DMS153 treated with DMSO at 0.1 percent for 48 hours (cell line): ENCODE measurements at regions not wholly inside any gene's neighbourhood (a gene's known extent, or its start where the extent isn't known, plus 50 kb on each side); places are given as distances from the start of the nearest gene placed in this dataset.

Source experiments
- DNase-seq: peaks from one replicate; lab custom pipeline; 2025; ENCODE audit not compliant: unreplicated experiment; lab: John Stamatoyannopoulos, UW

DNA sequence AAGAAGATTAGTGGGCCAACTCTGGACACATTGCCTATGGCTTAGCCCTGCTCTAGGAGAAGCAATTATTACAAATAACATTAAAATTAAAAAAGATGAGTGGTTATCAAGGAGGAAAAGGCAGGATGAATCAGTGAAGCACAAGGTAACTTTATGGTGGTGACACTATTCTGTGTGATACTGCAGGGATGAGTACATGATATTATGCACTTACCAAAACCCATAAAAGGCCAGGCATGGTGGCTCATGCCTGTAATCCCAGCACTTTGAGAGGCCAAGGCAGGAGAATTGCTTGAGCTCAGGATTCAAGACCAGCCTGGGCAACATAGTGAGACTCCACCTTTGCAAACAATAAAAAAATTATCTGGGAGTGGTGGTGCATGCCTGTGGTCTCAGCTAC, 344.3 kb upstream of the CDIN1 start:
- no peak for DNase-seq

DNA sequence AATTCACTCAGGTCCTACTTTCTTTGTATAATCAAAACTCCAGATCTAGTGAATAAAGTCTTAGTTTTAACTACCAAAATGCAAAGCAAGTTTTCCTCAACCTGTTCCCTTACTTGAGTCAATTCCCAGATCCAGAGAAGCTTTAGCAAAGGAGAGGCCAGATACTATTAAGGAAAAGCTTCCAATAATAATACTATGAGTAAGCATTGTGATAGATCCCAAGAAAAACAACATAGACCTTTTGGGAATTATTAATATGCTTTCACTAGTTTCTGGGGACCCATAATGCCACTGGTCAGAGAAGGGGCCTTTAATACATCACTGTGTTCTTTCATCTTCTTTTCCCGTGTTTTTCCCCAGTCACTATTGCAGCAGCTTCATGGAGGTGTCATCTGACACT, 339.9 kb upstream of the CDIN1 start:
- DNase-seq, result no peak

GRCh38 chr15:36251450-36251849, 328.0 kb upstream of the CDIN1 start:
- no peak for DNase-seq

DNA sequence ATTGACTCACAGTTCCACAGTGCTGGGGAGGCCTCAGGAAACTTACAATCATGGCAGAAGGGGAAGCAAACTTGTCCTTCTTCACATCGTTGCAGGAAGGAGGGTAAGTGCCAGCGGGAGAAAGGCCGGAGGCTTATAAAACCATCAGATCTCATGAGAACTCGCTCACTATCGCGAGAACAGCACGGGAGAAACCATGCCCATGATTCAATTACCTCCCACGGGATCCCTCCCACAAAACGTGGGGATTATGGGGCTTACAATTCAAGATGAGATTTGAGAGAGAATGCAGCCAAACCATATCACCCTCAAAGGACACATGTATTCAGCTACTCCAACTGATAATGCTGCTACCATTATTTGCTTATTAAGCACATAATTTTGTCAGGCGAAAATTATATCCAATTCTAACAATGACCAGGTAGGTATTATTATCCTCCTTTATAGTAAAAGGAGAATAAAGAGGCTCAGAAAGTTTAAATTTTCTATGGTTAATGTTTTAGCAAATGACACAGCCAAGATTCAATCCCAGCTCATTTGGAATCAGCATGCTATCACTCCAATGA, 327.2 kb upstream of the CDIN1 start:
- DNase-seq, result no peak

DNA sequence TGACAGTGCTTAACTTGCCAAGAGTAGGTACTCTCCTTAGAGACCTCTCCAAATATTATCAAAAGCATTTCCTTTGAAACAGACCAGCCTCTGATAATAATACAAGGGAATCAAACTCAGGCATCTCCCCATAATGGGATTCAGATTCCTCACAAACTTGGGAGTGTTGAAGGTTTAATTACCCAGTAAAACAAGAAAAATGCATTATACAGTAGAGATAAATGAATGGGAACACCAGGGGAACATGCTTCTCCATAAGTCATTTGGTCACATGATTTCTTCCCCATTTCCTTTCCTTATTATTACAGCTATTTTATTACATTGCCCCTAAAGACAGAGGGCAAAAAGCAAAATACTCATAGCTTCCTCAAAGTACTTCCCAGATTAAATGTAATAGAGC, 325.0 kb upstream of the CDIN1 start:
- no peak for DNase-seq

DNA sequence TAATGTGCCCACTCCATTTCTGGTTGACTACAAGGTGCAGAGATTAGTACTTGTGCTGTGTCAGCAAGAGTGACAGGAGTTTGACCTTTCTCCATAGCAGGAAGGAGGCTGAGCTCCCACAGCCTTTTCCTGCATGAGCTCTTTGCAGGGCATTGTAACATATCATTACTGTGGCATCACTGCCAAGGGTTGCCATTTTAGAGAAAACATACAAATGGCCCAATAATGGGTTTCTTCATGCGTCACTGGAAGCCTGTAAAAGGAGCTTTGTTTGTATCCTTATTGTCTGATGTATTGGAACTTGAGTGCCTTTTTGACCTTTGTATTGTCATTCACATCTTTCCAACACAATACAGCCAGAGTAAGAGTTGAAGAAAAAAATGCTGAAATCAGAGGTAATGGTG, 323.0 kb upstream of the CDIN1 start:
- DNase-seq, result no peak

- DNase-seq, result no peak
These were observed 315.8 kb upstream of the CDIN1 start for GRCh38 chr15:36263666-36264065.

- DNase-seq, result no peak
These were observed 314.0 kb upstream of the CDIN1 start for GRCh38 chr15:36265422-36265821.

DNA sequence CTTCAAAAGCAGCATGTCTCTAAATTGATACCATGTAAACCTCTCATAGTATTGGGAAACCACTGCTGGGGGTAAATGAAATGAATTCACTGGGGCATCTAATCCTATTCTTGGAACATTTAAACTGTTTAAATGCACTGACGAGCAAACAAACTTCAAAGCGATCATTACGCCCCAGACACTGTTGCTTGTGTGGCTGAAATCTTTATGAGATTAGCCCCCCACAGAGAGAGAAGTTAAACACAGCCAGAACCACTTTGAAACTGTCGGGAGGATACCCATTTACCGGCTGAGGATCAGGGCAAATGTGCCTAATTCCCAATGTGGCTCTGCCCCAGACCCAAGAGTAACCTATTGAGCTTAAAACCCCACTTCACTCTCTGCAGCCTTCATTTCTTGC, 308.4 kb upstream of the CDIN1 start:
- DNase-seq, result no peak

GRCh38 chr15:36275656-36276055, 303.8 kb upstream of the CDIN1 start:
- DNase-seq, result no peak

DNA sequence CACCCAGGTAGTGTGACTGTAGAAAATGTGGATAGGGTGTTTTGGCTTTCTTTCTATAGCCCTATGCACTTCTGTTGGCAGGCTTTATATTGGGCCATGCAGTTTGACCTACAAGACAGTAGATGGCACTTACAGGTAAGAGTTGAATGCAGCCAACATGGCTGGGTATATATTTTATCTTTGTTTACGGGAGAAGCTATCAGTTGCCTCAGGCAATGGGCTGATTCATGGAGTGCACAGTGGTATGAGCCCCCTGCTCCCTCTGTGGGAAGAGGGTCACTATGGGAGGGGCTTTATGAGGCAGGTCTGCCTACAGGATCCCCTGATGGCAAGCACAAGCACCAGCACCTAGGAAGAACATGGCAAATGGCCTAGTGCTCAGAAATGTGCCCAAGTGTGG, 301.2 kb upstream of the CDIN1 start:
- no peak for DNase-seq

DNA sequence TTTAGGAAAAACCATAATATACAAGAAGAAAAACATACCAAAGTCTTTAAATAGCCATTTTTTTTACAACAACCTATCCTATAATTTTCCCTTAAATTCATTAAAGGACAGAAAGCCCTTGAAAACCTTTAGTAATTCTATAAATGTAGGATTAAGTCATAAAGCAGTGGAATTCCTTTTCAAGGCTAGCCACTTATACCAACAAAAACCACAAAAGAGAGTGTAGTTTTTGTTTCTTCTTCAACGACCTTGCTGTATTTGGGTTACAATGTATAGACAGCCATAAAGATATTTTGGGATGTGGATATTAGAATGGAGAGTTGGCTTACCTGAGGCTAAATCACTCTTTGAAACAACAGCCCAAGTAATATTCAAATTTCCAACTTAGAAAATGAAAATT, 296.6 kb upstream of the CDIN1 start:
- no peak for DNase-seq

DNA sequence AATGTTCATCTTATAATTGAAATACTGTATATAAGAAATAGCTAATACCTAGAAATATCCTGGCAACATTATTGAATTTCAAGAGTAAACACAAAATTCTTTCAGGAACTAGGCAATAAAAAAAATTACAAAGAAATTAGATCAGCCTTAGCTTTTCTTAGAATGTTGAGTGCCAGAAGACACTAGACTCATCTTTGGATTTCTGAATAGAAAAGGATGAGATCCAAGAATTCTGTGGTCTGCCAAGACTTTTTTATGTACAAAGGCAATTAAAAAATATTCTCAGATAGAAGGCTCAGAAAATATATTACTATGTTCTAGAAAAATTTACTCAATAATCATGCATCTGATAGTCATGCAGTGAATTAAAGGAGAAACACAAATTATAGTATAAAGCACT, 294.5 kb upstream of the CDIN1 start:
- no peak for DNase-seq

- DNase-seq, result no peak
These were observed 287.9 kb upstream of the CDIN1 start for GRCh38 chr15:36291501-36291900.

DNA sequence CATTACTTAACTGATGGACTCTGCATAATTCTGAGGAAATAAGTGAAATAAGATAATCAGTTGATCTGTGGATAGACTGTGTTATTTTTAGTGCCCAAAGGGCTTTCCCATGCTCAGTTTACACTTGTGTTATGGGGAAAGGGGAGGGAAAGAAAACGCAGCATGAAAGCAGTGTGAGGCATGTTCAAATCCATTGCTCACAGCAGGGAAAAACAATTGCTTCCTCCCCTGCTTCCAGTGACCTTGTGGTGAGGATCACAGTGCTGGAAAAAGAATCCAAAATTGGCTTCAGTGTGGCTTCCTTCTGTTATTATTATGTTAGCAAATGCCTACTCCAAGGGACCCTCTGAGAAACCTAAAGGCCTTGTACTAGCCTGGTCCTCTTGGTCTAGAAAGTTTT, 285.1 kb upstream of the CDIN1 start:
- no peak for DNase-seq

DNA sequence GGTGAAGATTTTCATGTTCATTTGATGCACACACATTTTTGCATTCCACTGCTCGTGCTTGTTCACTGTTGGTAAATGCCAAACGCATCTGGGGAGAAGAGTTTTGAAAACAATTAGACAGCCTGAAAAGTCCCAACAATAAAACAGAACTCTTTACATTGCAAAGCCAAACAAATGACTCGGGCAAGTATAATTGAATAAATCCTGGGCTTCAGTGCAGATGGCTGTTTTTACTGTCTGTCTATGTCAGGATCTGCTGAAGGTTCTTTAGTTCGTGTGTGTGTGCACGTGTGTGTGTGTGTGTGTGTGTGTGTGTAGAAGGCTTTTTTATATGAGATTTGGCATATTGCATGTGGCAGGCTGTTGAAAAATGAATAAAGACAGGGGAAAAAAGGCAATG, 277.5 kb upstream of the CDIN1 start:
- DNase-seq, result no peak

DNA sequence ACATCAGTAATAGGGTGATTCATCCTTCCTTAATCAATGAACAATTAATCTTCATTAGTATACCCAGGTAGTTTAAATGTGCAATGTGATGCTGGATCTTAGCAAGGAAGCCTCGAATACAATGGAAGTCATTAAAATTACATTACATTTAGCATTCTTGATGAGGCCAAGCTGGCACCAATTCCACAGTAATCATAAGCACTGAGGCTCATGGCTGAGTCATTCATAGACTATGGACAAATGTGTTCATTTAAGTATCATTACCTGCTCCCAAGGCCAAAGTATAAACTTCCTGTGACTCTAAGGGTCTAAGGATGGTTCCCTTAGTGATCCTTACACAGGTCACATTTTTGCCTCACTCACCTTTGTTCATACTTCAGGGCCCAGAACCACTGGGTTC, 266.4 kb upstream of the CDIN1 start:
- DNase-seq, result no peak

DNA sequence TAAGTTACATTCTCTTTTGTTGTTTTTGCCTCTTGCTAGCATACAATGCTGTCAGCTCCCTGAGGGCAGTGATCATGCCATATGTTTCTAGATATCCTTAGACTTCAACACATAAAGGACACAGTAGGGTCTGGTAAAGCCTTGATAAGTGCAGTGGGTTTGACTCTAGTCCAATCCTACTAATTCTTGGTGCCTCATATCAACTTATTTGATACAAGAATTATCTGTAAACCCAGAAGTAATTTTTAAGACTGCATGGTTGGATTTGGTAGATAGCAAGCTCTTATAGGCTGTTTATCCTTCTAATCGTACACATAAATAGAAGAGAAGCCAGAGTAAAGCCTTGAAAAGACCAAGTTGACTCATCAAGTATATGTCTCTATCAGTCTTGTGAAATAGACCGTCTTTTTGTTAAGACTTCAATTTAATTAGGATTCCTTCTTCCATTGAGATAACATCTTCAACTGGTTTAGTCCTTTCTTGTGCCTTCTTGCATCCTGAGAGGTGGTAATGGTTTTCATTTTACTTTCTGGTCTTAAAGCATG, 265.6 kb upstream of the CDIN1 start:
- no peak for DNase-seq

DNA sequence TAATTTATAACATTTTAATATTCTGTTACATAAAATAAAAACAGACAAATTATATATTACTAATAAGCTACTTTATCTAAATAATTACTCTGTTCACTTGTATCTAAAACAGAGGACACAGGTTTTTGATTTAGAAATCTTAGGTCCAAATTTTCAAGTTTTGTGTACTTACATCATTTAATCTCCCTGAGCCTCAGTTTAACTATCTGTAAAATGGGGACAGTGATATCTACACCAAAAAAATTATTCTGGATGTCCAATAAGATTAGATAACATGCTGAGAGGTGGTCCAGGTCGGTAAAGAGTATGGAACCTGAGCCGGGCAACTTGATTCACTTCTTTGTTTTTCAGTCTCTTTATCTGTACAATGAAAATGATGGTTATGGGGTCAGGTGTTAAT, 263.8 kb upstream of the CDIN1 start:
- DNase-seq, result no peak

- DNase-seq, result no peak
These were observed 255.8 kb upstream of the CDIN1 start for GRCh38 chr15:36323615-36324014.

DNA sequence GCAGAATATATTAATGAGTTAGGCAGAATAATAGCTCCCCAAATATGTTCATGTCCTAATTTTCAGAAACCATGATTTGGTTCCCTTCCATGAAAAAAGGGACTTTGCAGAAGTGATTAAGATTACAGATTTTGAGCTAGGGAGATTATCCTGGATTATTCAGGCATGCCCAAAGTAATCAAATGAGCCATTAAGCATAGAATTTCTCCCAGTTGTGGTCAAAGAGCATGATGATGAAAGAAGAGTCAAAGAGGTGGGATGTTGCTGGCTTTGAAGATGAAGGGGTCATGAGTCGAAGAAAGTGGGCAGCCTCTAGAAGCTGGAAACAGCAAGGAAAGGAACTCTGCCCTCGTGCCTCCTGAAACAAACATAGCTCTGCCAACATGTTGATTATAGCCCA, 254.2 kb upstream of the CDIN1 start:
- DNase-seq, result no peak

GRCh38 chr15:36329592-36329991, 249.8 kb upstream of the CDIN1 start:
- DNase-seq, result no peak

GRCh38 chr15:36330598-36330997, 248.8 kb upstream of the CDIN1 start:
- DNase-seq, result no peak
